ENCODE measurements at regions not wholly inside any gene's neighbourhood (a gene's known extent, or its start where the extent isn't known, plus 50 kb on each side); places are given as distances from the start of the nearest gene placed in this dataset.

- DNase-seq, result peak; percentile 64 to 88 (median 69)
- H3K27me3 ChIP-seq (ENCODE audit: control insufficient read depth, insufficient read depth), result no peaks in the 10 kb centered on the region
- intact Hi-C loops (cut with DNase I), result loop anchor here in 1 of 4 donors (10.0 kb wide), 2 partner anchors 101 to 151 kb away; partner anchors contain the start of gene SPRY1
- 30% methylated on average over 6 of the region's 6 CpGs for WGBS
- H3K4me1 ChIP-seq (ENCODE audit: control insufficient read depth, insufficient read depth, low read length), result peaks cover 1% of the 10 kb centered on the region
- peak; percentile 98 to 100 for ATAC-seq
- no peak overlapping the region for H3K4me3 ChIP-seq (ENCODE audit: low read length)
- H3K9me3 ChIP-seq (ENCODE audit: control insufficient read depth, low read length), result no peaks in the 10 kb centered on the region
- no peak overlapping the region for H3K27ac ChIP-seq (ENCODE audit: low read length)
These were observed 152.5 kb upstream of the SPRY1 start for GRCh38 chr4:123244137-123244536.

DNA sequence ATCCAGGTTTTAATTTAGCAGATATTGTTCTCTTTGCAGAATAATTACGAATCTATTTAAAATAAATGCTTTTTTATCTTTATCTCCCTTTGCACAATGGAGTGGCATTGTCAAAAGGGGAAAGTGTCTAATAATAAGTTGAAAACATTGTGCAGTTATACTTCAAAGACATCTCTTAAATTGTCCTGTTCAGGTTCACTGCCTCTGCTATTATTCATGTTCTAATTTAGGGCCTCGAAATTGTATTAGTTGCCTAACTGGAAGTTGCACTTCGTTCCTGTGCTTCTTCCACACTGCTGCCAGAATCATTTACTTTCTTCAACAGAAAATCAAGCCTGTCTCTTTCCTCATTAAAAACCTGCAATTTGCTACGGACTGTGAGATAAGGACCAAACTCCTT lies 150.5 kb upstream of the SPRY1 start:
- H3K27me3 ChIP-seq (ENCODE audit: control insufficient read depth, insufficient read depth), result no peaks in the 10 kb centered on the region
- H3K4me3 ChIP-seq (ENCODE audit: low read length), result no peak overlapping the region
- no peak for DNase-seq
- peaks cover 1% of the 10 kb centered on the region for H3K4me1 ChIP-seq (ENCODE audit: control insufficient read depth, insufficient read depth, low read length)
- no peaks in the 10 kb centered on the region for H3K9me3 ChIP-seq (ENCODE audit: control insufficient read depth, low read length)
- 49% methylated on average over 4 of the region's 4 CpGs for WGBS
- no peak overlapping the region for H3K27ac ChIP-seq (ENCODE audit: low read length)
- intact Hi-C loops (cut with DNase I), result loop anchor here in 1 of 4 donors (10.0 kb wide), 2 partner anchors 99 to 149 kb away; partner anchors contain the start of gene SPRY1
- no peak for ATAC-seq

DNA sequence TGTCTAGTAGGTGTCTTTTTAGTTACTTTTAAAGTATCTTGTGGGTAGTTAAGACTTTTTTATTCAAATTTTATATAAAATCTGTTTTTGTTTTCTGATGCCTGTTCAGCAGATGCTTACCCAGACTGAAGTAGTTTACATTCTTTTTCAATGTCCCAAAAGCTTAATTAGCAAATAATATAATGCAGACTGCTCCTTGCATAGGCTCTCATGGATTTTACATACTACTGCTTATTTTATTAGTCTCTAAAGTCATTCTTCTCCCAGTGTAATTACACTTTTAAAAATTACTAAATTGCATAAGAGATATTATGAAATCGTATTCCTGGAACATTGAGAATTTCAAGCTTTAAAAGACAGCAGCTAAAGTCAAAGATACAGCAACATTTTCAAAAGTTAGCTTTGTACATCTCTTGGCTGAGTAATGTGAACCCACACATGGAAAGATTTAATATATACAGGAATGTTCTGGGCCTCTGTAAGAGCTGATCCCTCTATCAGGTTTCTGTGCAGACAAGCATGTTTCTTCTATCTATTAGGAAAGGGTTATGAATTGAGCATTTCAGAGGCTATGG lies 148.4 kb upstream of the SPRY1 start:
- intact Hi-C loops (cut with DNase I), result loop anchor here in 1 of 4 donors (10.0 kb wide), 2 partner anchors 97 to 147 kb away; partner anchors contain the start of gene SPRY1
- no peak overlapping the region for H3K27ac ChIP-seq (ENCODE audit: low read length)
- 55% methylated on average over 1 of the region's 1 CpG for WGBS

DNA sequence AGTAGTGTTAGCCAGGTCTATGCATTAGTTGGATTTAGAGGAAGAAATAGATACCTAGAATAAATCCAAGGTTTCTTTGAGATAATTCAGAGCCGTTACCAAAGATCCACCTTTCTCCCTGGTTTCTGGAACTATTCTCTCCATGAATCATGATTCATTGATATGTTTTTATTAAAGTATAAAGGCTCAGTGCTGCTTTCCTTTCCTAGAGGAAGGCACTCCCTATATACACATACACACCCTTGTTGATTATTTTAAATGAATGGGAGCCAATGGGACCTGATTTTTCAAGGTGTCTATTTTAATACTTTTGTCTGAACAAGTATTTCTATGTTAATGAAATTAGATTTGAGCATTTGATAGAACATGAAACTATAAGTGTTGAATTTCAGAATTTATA lies 146.8 kb upstream of the SPRY1 start:
- H3K9me3 ChIP-seq (ENCODE audit: control insufficient read depth, low read length), result no peaks in the 10 kb centered on the region
- H3K27ac ChIP-seq (ENCODE audit: low read length), result no peak overlapping the region
- 78% methylated on average over 1 of the region's 1 CpG for WGBS
- ATAC-seq, result peak in 1 of 2 donors; percentile 66
- DNase-seq, result no peak
- H3K27me3 ChIP-seq (ENCODE audit: control insufficient read depth, insufficient read depth), result no peaks in the 10 kb centered on the region
- intact Hi-C loops (cut with DNase I), result loop anchor here in 1 of 4 donors (10.0 kb wide), 2 partner anchors 95 to 145 kb away; partner anchors contain the start of gene SPRY1
- peaks cover 1% of the 10 kb centered on the region for H3K4me1 ChIP-seq (ENCODE audit: control insufficient read depth, insufficient read depth, low read length)
- H3K4me3 ChIP-seq (ENCODE audit: low read length), result no peak overlapping the region

More for the DNA sequence above, 148.4 kb upstream of the SPRY1 start:
- Histone ChIP-seq H3K4me1 (ENCODE audit: control insufficient read depth, insufficient read depth, low read length) (peaks cover 1% of the 10 kb centered on the region), H3K9me3 (ENCODE audit: control insufficient read depth, low read length) (no peaks in the 10 kb centered on the region), H3K27me3 (ENCODE audit: control insufficient read depth, insufficient read depth) (no peaks in the 10 kb centered on the region), H3K4me3 (ENCODE audit: low read length) (no peak overlapping the region)
- ATAC-seq (no peak), DNase-seq (no peak)

- Histone ChIP-seq H3K4me1 (ENCODE audit: control insufficient read depth, insufficient read depth, low read length) (no peaks in the 10 kb centered on the region), H3K27me3 (ENCODE audit: control insufficient read depth, insufficient read depth) (no peaks in the 10 kb centered on the region), H3K4me3 (ENCODE audit: low read length) (no peak overlapping the region), H3K9me3 (ENCODE audit: control insufficient read depth, low read length) (no peaks in the 10 kb centered on the region), H3K27ac (ENCODE audit: low read length) (no peak overlapping the region)
- DNase-seq (peak in 2 of 3 donors; percentile 33 to 78), ATAC-seq (peak; percentile 77 to 82)
- intact Hi-C loops (cut with DNase I), result no loop called here
These were observed 145.8 kb upstream of the SPRY1 start for GRCh38 chr4:123250843-123251242.

DNA sequence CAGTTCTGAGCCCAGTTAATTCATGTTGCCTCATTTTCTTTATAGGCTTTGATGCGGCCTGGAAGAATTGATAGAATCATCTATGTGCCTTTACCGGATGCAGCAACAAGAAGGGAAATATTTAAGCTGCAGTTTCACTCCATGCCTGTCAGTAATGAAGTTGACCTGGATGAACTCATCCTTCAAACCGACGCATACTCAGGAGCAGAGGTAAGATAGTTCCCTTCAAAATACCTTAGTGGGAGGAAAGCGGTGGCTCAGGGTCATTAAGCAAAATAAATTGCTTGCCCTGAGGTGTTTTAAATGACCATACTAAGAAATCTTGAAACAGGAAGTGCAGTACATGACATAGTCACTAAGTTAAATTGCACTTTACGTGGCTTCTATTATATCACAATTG lies 140.6 kb upstream of the SPRY1 start:
- Histone ChIP-seq H3K4me1 (ENCODE audit: control insufficient read depth, insufficient read depth, low read length) (peaks cover 4% of the 10 kb centered on the region), H3K9me3 (ENCODE audit: control insufficient read depth, low read length) (no peaks in the 10 kb centered on the region), H3K27me3 (ENCODE audit: control insufficient read depth, insufficient read depth) (no peaks in the 10 kb centered on the region), H3K4me3 (ENCODE audit: low read length) (no peak overlapping the region), H3K27ac (ENCODE audit: low read length) (no peak overlapping the region)
- ATAC-seq, result no peak
- intact Hi-C loops (cut with DNase I), result no loop called here
- 91% methylated on average over 6 of the region's 6 CpGs for whole genome bisulfite sequencing
- DNase-seq, result no peak

DNA sequence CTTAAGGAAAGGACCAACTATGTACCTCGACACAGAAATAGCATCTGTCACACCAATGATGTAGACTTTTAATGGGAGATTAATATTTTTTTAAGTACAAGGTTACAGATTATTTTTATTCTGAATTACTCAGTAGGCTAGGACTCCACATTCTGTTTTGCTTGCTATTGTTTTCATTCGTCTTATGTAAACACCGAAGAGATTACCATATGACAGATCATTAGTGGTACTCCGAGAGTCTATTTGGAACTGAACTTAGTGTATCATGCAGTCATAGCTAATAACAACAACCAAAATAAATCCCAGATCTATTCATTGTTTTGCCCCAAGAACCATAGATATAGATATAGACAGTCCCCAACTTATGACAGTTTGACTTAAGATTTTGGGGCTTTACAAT lies 139.7 kb upstream of the SPRY1 start:
- intact Hi-C loops (cut with DNase I), result no loop called here
- H3K9me3 ChIP-seq (ENCODE audit: control insufficient read depth, low read length), result no peaks in the 10 kb centered on the region
- WGBS, result 88% methylated on average over 4 of the region's 4 CpGs

GRCh38 chr4:123257591-123257990 lies 139.0 kb upstream of the SPRY1 start:
- intact Hi-C loops (cut with DNase I), result no loop called here
- DNase-seq (no peak), ATAC-seq (no peak)
- H3K27me3 ChIP-seq (ENCODE audit: control insufficient read depth, insufficient read depth), result no peaks in the 10 kb centered on the region
- H3K4me3 ChIP-seq (ENCODE audit: low read length), result no peak overlapping the region
- H3K9me3 ChIP-seq (ENCODE audit: control insufficient read depth, low read length), result no peaks in the 10 kb centered on the region
- 32% methylated on average over 4 of the region's 4 CpGs for WGBS
- no peak overlapping the region for H3K27ac ChIP-seq (ENCODE audit: low read length)
- H3K4me1 ChIP-seq (ENCODE audit: control insufficient read depth, insufficient read depth, low read length), result peaks cover 4% of the 10 kb centered on the region

More for the DNA sequence above, 139.7 kb upstream of the SPRY1 start:
- peaks cover 4% of the 10 kb centered on the region for H3K4me1 ChIP-seq (ENCODE audit: control insufficient read depth, insufficient read depth, low read length)
- H3K27ac ChIP-seq (ENCODE audit: low read length), result no peak overlapping the region
- H3K4me3 ChIP-seq (ENCODE audit: low read length), result no peak overlapping the region
- ATAC-seq (no peak), DNase-seq (no peak)
- no peaks in the 10 kb centered on the region for H3K27me3 ChIP-seq (ENCODE audit: control insufficient read depth, insufficient read depth)

DNA sequence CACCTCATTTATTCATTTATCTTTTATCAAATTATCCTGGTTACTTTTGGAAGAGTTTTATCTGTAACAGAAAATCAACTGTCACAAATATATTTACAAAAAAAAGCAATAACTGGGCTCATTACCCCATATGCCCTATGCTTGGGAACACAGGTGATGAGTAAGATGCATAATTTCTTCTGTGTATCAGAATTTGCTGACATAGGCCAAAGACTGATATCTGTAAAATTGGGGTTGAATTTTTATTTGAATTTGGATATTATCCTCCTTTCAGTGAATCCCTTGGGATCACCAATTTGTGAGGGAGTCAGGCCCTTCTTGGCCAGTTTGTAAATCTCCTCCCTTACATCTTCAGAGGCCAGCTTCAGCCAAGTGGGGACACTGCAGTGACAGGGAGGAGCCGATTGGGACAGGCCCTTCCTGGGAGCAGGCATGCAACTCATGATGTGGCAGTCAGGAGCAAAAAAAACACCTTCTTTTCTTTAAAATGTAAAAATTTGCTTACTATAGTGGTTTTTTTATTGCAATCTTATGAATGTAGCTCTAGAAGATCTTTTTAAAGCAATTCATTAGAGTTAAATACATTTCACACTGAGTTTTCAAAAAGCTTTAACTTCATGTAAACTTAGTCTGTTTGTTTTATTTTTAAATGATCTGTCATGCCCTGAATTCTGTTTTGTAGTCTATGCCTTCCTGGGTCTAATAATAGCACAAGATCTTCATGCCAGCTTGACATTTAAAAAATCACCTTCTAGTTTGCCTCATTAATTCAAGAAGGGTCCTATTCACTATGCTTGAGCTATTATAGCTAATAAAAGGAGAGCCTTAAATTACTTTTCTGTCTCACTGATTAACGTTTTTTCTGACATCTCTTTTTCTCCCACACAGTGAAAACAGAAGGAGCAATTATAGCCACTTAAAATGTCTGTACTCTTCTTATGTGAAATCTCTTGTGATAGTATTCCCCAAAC lies 136.6 kb upstream of the SPRY1 start:
- no peak overlapping the region for H3K4me3 ChIP-seq (ENCODE audit: low read length)
- intact Hi-C loops (cut with DNase I), result no loop called here
- ATAC-seq (peak; percentile 54 to 58), DNase-seq (peak in 1 of 3 donors; percentile 61)
- 34% methylated on average over 2 of the region's 2 CpGs for WGBS
- H3K27ac ChIP-seq (ENCODE audit: low read length), result peak overlapping the region; percentile 58
- H3K4me1 ChIP-seq (ENCODE audit: control insufficient read depth, insufficient read depth, low read length), result peaks cover 4% of the 10 kb centered on the region
- H3K9me3 ChIP-seq (ENCODE audit: control insufficient read depth, low read length), result no peaks in the 10 kb centered on the region
- H3K27me3 ChIP-seq (ENCODE audit: control insufficient read depth, insufficient read depth), result no peaks in the 10 kb centered on the region

GRCh38 chr4:123260653-123261052 lies 135.9 kb upstream of the SPRY1 start:
- no peaks in the 10 kb centered on the region for H3K27me3 ChIP-seq (ENCODE audit: control insufficient read depth, insufficient read depth)
- H3K4me1 ChIP-seq (ENCODE audit: control insufficient read depth, insufficient read depth, low read length), result peaks cover 4% of the 10 kb centered on the region
- H3K9me3 ChIP-seq (ENCODE audit: control insufficient read depth, low read length), result no peaks in the 10 kb centered on the region
- ATAC-seq, result peak in 1 of 2 donors; percentile 53
- intact Hi-C loops (cut with DNase I), result no loop called here
- DNase-seq, result peak in 1 of 3 donors; percentile 18
- H3K4me3 ChIP-seq (ENCODE audit: low read length), result no peak overlapping the region
- 90% methylated on average over 5 of the region's 5 CpGs for WGBS
- no peak overlapping the region for H3K27ac ChIP-seq (ENCODE audit: low read length)

- intact Hi-C loops (cut with DNase I), result no loop called here
- Histone ChIP-seq H3K27me3 (ENCODE audit: control insufficient read depth, insufficient read depth) (no peaks in the 10 kb centered on the region), H3K4me1 (ENCODE audit: control insufficient read depth, insufficient read depth, low read length) (peaks cover 4% of the 10 kb centered on the region), H3K27ac (ENCODE audit: low read length) (no peak overlapping the region), H3K4me3 (ENCODE audit: low read length) (no peak overlapping the region), H3K9me3 (ENCODE audit: control insufficient read depth, low read length) (no peaks in the 10 kb centered on the region)
- 93% methylated on average over 3 of the region's 3 CpGs for WGBS
- ATAC-seq (no peak), DNase-seq (no peak)
These were observed 134.5 kb upstream of the SPRY1 start for GRCh38 chr4:123262080-123262479.
